ENCODE measurements at regions not wholly inside any gene's neighbourhood (a gene's known extent, or its start where the extent isn't known, plus 50 kb on each side); places are given as distances from the start of the nearest gene placed in this dataset.

- TF ChIP-seq CTCF (IDR thresholded peaks at IDR 0.05) (no peak), POLR2A (IDR thresholded peaks at IDR 0.05) (no peak)
Observed at GRCh38 chr6:8342241-8342819, 93.0 kb downstream of the SLC35B3 start.

Data from prostate gland (tissue), 2 donors.